ENCODE measurements at regions not wholly inside any gene's neighbourhood (a gene's known extent, or its start where the extent isn't known, plus 50 kb on each side); places are given as distances from the start of the nearest gene placed in this dataset.

DNA sequence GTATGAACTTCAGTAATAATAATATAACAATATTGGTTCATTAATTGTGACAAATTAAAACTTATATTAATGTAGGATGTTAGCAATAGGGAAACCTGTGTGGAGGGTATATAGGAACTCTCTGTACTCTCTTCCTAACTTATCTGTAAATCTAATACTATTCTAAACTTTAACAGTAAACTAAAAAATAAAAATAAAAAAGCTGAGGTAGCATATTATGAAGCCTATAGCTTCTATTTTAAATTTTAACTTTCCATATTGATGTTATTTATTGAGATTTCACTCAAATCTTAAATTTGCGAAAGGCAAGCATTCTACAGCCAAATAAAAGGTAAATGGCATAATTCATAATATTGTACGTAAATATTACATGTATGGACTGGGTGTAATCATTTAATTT, 326.4 kb downstream of the MEI4 start:
- H4K20me1 ChIP-seq: no peaks in the 10 kb centered on the region
- no peak overlapping the region for H3K4me3 ChIP-seq
- TF ChIP-seq Cebpa-rat (IDR thresholded peaks at IDR 0.05): no peak
- H3K9me3 ChIP-seq: no peaks in the 10 kb centered on the region
- H3K27me3 ChIP-seq: no peaks in the 10 kb centered on the region
- no peaks in the 10 kb centered on the region for H3K36me3 ChIP-seq
- no peak overlapping the region for H3K27ac ChIP-seq
- H3K9ac ChIP-seq: no peak overlapping the region
- no peak overlapping the region for H3K4me2 ChIP-seq
- H3K4me1 ChIP-seq: no peaks in the 10 kb centered on the region

DNA sequence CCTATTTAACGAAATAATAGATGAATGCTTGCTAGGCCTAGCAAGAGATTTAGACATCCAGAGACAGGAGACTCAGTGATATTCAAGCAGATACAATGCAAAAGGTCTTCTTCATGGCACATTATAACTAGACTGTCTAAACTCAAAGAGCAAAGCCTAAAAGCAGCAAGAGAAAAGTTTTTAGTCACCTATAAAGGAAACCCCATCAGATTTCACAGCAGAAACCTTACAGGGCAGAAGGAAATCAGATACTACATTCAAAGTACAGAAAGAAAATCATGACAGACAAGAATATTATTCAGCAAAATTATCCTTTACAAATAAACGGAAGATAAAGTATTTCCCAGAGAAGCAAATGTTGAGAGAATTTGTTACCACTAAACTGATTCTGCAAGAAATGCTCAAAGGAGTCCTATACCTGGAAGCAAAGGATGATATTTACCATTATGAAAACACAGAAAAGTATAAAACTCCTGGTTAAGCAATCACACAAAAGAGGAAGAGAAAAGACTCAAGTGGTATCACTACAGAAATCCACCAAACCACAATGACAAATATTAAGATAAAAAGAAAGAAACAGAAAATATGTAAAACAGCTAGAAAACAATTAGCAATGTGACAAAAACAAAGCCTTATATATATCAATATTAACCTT, 333.7 kb downstream of the MEI4 start:
- Histone ChIP-seq H3K4me2 (no peak overlapping the region), H3K36me3 (no peaks in the 10 kb centered on the region), H4K20me1 (no peaks in the 10 kb centered on the region), H3K4me3 (no peak overlapping the region), H3K4me1 (no peaks in the 10 kb centered on the region), H3K27ac (no peak overlapping the region), H3K9ac (no peak overlapping the region), H3K27me3 (no peaks in the 10 kb centered on the region), H3K9me3 (peaks cover 9% of the 10 kb centered on the region; the same call in 1 of the 2 replicates)
- TF ChIP-seq Cebpa-rat (IDR thresholded peaks at IDR 0.05): no peak

GRCh38 chr6:77987035-77987384, 334.2 kb downstream of the MEI4 start:
- no peak overlapping the region for H3K4me3 ChIP-seq
- no peak overlapping the region for H3K9ac ChIP-seq
- no peaks in the 10 kb centered on the region for H3K27me3 ChIP-seq
- no peaks in the 10 kb centered on the region for H3K36me3 ChIP-seq
- TF ChIP-seq Cebpa-rat (IDR thresholded peaks at IDR 0.05): no peak
- no peaks in the 10 kb centered on the region for H4K20me1 ChIP-seq
- no peaks in the 10 kb centered on the region for H3K4me1 ChIP-seq
- no peak overlapping the region for H3K27ac ChIP-seq
- no peak overlapping the region for H3K4me2 ChIP-seq
- H3K9me3 ChIP-seq: peaks cover 9% of the 10 kb centered on the region; the same call in 1 of the 2 replicates

GRCh38 chr6:78010130-78010529, 357.3 kb downstream of the MEI4 start:
- H3K36me3 ChIP-seq: no peaks in the 10 kb centered on the region
- H3K27me3 ChIP-seq: no peaks in the 10 kb centered on the region
- no peaks in the 10 kb centered on the region for H3K4me1 ChIP-seq
- H3K27ac ChIP-seq: no peak overlapping the region
- H3K4me2 ChIP-seq: no peak overlapping the region
- no peak overlapping the region for H3K9ac ChIP-seq
- no peak for TF ChIP-seq Cebpa-rat (IDR thresholded peaks at IDR 0.05)
- H3K4me3 ChIP-seq: no peak overlapping the region
- H4K20me1 ChIP-seq: no peaks in the 10 kb centered on the region
- H3K9me3 ChIP-seq: no peaks in the 10 kb centered on the region

- H4K20me1 ChIP-seq: no peaks in the 10 kb centered on the region
- no peak overlapping the region for H3K9ac ChIP-seq
- no peak for TF ChIP-seq Cebpa-rat (IDR thresholded peaks at IDR 0.05)
- H3K27ac ChIP-seq: no peak overlapping the region
- H3K9me3 ChIP-seq: no peaks in the 10 kb centered on the region
- no peaks in the 10 kb centered on the region for H3K4me1 ChIP-seq
- H3K4me2 ChIP-seq: no peak overlapping the region
- H3K4me3 ChIP-seq: no peak overlapping the region
- H3K36me3 ChIP-seq: no peaks in the 10 kb centered on the region
- no peaks in the 10 kb centered on the region for H3K27me3 ChIP-seq
Measured at GRCh38 chr6:78020586-78020985, 367.7 kb downstream of the MEI4 start.

- Histone ChIP-seq H3K27me3 (no peaks in the 10 kb centered on the region), H3K4me1 (no peaks in the 10 kb centered on the region), H3K9me3 (no peaks in the 10 kb centered on the region), H3K27ac (no peak overlapping the region), H3K4me3 (no peak overlapping the region), H3K4me2 (no peak overlapping the region), H3K36me3 (no peaks in the 10 kb centered on the region), H3K9ac (no peak overlapping the region), H4K20me1 (no peaks in the 10 kb centered on the region)
- TF ChIP-seq Cebpa-rat (IDR thresholded peaks at IDR 0.05): no peak
Measured at GRCh38 chr6:78025502-78025901, 372.7 kb downstream of the MEI4 start.

DNA sequence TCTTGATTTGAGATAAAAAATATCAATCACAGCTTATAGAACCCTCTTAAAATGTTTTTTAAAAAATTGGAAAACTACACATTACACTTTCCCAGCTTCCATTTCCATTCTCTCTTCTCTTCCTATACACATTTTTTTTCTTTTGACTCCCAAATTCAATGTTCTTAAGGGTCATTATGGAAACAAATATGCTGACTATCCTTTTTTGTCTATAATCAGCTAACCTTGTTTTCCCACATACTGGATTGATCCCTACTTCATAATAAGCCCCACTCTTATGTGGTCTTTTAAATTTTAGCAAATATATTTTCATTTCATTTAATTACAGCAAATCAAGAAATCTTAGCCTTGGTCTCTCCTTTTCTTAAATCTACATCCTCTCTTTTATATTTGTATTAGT, 378.4 kb downstream of the MEI4 start:
- no peak for TF ChIP-seq Cebpa-rat (IDR thresholded peaks at IDR 0.05)
- Histone ChIP-seq H3K9ac (no peak overlapping the region), H3K4me1 (no peaks in the 10 kb centered on the region), H4K20me1 (no peaks in the 10 kb centered on the region), H3K4me3 (no peak overlapping the region), H3K36me3 (no peaks in the 10 kb centered on the region), H3K27me3 (no peaks in the 10 kb centered on the region), H3K27ac (no peak overlapping the region), H3K4me2 (no peak overlapping the region), H3K9me3 (no peaks in the 10 kb centered on the region)

DNA sequence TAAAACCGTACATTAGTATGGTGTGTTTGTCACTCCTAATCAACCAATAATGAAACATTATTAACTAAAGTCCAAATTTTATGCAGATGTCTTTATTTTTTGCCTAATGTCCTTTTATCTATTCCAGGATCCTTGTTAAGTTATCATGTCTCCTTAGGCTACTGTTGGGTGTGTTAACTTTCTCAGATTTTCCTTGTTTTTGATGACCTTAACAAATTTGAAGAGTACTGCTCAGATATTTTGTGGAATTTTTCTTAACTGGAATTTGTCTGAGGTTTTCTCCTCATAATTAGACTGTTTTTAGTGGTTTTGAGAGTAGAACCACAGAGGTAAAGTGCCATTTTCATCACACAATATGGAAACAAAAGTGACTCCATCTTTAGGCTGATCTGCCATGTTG, 406.3 kb downstream of the MEI4 start:
- no peak for TF ChIP-seq Cebpa-rat (IDR thresholded peaks at IDR 0.05)
- no peak overlapping the region for H3K4me3 ChIP-seq
- no peak overlapping the region for H3K4me2 ChIP-seq
- H3K36me3 ChIP-seq: no peaks in the 10 kb centered on the region
- no peaks in the 10 kb centered on the region for H3K27me3 ChIP-seq
- H3K27ac ChIP-seq: no peak overlapping the region
- no peaks in the 10 kb centered on the region for H3K4me1 ChIP-seq
- no peaks in the 10 kb centered on the region for H3K9me3 ChIP-seq
- no peak overlapping the region for H3K9ac ChIP-seq
- H4K20me1 ChIP-seq: no peaks in the 10 kb centered on the region

- no peak overlapping the region for H3K9ac ChIP-seq
- H3K4me1 ChIP-seq: no peaks in the 10 kb centered on the region
- H3K4me2 ChIP-seq: no peak overlapping the region
- H3K4me3 ChIP-seq: no peak overlapping the region
- H3K27me3 ChIP-seq: no peaks in the 10 kb centered on the region
- peak; percentile 87 for TF ChIP-seq Cebpa-rat (IDR thresholded peaks at IDR 0.05)
- no peaks in the 10 kb centered on the region for H4K20me1 ChIP-seq
- H3K9me3 ChIP-seq: no peaks in the 10 kb centered on the region
- no peak overlapping the region for H3K27ac ChIP-seq
- no peaks in the 10 kb centered on the region for H3K36me3 ChIP-seq
Measured at GRCh38 chr6:78062993-78063392, 410.2 kb downstream of the MEI4 start.

GRCh38 chr6:78076371-78076770, 423.5 kb downstream of the MEI4 start:
- H3K36me3 ChIP-seq: no peaks in the 10 kb centered on the region
- no peak for TF ChIP-seq Cebpa-rat (IDR thresholded peaks at IDR 0.05)
- no peaks in the 10 kb centered on the region for H3K9me3 ChIP-seq
- H4K20me1 ChIP-seq: no peaks in the 10 kb centered on the region
- H3K4me1 ChIP-seq: no peaks in the 10 kb centered on the region
- no peak overlapping the region for H3K27ac ChIP-seq
- H3K4me3 ChIP-seq: no peak overlapping the region
- no peaks in the 10 kb centered on the region for H3K27me3 ChIP-seq
- H3K4me2 ChIP-seq: no peak overlapping the region
- no peak overlapping the region for H3K9ac ChIP-seq

DNA sequence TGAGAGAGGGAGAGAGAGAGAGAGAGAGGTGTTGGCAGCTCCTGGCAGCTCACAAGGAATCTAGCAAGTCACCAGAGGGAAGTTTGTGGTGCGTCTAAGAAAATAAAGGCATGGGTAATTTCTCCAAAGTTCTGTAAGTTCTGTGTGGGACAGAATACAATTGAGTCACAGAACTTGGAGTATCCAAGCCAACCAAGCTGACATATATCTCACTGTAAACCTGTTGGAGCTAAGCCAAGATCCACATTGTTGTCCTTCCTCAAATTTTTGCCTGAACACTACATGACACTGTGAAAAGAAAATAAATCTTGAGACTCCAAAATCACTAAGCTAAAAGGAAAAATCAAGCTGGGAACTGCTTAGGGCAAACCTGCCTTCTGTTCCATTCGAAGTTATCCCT, 436.7 kb downstream of the MEI4 start:
- H3K4me2 ChIP-seq: no peak overlapping the region
- no peak for TF ChIP-seq Cebpa-rat (IDR thresholded peaks at IDR 0.05)
- H3K27me3 ChIP-seq: no peaks in the 10 kb centered on the region

More for the DNA sequence above, 436.7 kb downstream of the MEI4 start:
- Histone ChIP-seq H3K9me3 (no peaks in the 10 kb centered on the region), H3K36me3 (no peaks in the 10 kb centered on the region), H3K4me3 (no peak overlapping the region), H3K27ac (no peak overlapping the region), H3K9ac (no peak overlapping the region), H3K4me1 (no peaks in the 10 kb centered on the region), H4K20me1 (no peaks in the 10 kb centered on the region)
